GM12875 (cell line): ENCODE measurements at regions not wholly inside any gene's neighbourhood (a gene's known extent, or its start where the extent isn't known, plus 50 kb on each side); places are given as distances from the start of the nearest gene placed in this dataset.

Experiments
- H3K4me3 ChIP-seq: one replicate; pipeline ENCODE4 v1.5.1; 2011; ENCODE audit warnings: low read depth, low read length, control low read depth
- CTCF ChIP-seq: IDR thresholded peaks from 2 replicates; pipeline ENCODE4 v1.5.1; 2011; ENCODE audit warnings: low read depth, mild to moderate bottlenecking, control low read depth, inconsistent platforms, low read length, moderate library complexity, borderline replicate concordance; ENCODE audit not compliant: insufficient read depth

DNA sequence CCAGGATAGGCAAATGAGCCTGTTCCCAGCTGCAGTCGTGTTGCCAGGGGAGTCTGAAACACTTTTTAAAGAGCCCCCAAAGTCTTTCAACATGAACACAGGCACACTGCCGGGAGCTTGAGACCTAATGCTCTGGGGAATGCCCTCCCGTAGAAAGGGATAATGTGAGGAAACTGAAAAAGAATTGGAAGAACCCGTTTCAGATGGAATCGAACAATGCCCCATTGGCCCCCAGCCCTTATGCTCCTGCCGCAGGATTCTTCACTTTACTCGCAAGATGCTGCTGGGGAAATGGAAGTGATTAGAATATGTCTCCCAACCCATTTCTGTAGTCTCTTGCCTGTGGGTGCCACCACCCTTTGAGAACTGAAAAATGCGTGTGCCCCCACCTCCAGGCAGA, 136.3 kb upstream of the GATA6 start:
- TF ChIP-seq CTCF = no peak
- no peak overlapping the region for H3K4me3 ChIP-seq

DNA sequence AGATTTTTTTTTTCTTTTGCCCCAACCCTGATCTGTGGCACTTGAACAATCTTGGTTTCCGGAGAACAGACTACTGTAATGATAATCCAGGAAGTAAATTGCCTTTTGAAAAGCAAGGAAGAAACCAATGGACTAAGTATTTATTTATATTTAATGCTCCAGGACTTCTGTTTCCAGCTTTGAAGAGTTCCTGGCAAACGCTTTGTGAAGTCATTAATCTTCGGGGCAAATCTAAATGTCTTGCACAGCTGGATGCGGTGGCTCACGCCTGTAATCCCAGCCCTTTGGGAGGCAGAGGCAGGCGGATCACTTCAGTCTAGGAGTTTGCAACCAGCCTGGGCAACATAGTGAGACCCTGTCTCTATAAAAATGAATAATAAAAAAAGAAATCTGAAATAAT, 135.1 kb upstream of the GATA6 start:
- no peak for TF ChIP-seq CTCF
- H3K4me3 ChIP-seq = no peak overlapping the region

DNA sequence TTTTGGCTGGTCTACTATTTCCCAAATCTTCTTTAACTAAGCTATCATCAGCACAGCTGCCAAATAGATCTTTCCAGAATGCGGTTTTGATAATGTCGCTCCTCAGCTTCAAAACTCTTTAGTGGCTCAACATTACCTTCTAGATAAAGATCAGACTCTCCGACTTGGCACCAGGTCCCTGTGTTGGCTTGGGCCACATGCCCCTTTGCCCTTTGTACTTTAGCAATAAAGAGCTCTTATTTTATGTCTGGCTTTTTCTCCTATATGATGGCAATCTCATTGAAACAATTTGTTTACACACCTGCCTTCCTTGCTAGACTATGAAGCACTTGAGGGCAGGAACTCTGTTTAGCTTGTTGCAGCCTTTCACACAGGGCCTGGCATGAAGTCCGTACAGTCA, 128.9 kb upstream of the GATA6 start:
- H3K4me3 ChIP-seq = no peak overlapping the region
- no peak for TF ChIP-seq CTCF

GRCh38 chr18:22043837-22044236, 125.6 kb upstream of the GATA6 start:
- TF ChIP-seq CTCF = no peak
- H3K4me3 ChIP-seq = no peak overlapping the region

DNA sequence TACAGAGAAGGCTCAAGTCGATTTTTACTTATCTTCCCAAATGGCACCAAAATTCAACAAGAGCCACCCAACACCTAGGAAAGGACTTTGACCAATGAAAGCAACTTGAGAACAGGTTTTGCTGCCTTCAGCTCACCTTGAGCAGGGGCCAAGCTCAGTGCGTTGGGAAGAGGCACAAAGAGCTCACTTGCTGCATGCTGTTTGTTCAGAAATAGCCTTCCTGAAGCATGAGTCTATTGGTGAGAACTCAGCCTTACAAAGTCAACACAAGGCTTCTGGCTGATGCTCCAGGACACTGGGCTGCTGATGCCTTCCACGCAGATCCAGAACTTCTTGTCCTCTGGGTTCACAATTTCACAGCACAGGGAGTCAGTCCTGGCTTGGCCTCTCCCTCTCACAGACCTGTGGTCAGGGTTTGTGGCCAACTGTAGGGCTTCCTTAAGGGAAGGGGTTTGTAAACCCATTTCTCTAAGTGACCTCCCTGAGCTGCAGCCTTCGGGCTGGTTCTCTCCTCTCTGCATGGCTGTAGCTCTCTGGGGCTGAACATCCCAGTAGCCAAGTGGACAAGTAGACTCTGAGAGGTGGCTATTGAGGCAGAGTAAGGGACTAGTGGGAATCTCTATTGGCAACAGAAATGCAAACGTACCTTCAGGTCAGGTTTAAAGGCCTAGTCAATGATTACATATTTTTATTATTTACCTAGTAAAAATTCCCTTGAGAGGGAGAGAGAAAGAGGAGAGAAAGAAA, 124.7 kb upstream of the GATA6 start:
- no peak overlapping the region for H3K4me3 ChIP-seq
- no peak for TF ChIP-seq CTCF

DNA sequence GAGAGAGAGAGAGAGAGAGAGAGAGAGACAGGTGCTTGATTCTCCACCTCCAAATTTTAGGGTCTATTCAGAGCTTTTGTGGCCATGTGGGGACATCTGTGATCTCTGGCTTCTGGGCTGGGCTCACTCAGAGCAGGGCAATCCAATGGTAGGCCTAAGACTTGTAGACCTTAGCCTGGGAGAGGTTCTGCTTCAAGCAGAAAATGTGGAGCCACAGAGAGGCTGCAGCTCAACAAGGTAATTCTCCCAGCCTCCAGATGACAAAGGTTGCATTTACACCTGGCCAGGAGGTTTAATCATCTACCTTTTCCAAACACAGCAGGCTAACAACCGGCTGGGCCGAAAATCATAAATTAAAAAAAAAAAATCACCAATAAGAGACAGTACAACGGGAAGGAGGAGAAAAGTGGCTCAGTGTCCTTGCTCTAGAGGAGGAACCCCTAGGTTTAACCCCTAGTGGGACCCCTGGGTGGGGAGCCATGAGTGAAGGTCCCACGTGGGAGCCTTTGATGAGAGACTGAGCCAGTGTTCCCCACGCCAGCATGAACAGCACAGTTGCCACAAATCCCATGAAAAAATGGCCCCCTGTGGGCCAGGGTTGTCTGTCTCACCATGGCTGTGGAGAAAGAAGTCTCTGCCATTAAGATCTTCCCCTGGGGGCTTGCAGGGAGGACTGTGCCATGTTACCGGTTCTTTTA, 124.0 kb upstream of the GATA6 start:
- TF ChIP-seq CTCF = no peak
- H3K4me3 ChIP-seq = no peak overlapping the region

GRCh38 chr18:22046473-22046872, 122.9 kb upstream of the GATA6 start:
- H3K4me3 ChIP-seq = no peak overlapping the region
- TF ChIP-seq CTCF = no peak
